ENCODE measurements at regions not wholly inside any gene's neighbourhood (a gene's known extent, or its start where the extent isn't known, plus 50 kb on each side); places are given as distances from the start of the nearest gene placed in this dataset.

DNA sequence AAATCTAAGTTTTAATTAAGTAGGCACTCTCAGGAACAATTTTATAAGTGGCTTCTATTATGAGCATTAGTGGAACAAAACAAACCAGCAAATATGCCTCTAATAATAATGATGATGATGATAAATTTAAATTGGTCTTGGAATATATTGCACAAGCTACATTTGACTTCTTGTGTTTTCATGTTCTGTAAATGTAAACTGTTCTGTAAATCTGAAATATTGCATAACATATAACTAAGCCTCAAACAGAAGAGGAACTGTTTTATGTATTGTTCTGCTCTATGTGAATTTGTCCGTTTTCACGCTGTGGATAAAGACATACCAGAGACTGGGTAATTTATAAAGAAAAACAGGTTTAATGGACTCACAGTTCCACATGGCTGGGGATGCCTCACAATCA, 625.2 kb upstream of the CELF2 start:
- Histone ChIP-seq H3K9me3 (ENCODE audit: low read length) (no peaks in the 10 kb centered on the region), H3K27me3 (ENCODE audit: insufficient read depth, low read length) (no peaks in the 10 kb centered on the region), H3K79me2 (ENCODE audit: insufficient read depth, low read length) (no peaks in the 10 kb centered on the region), H3K9me2 (ENCODE audit: low read depth, low read length) (no peaks in the 10 kb centered on the region), H3K4me1 (ENCODE audit: insufficient read depth, low read length, severe bottlenecking) (no peaks in the 10 kb centered on the region), H3K4me2 (ENCODE audit: low read length) (no peak overlapping the region), H3K9ac (ENCODE audit: low read length) (no peak overlapping the region), H3K4me3 (ENCODE audit: low read depth, low read length, poor library complexity, severe bottlenecking) (no peak overlapping the region), H3K27ac (ENCODE audit: low read depth, low read length, poor library complexity, severe bottlenecking) (no peak overlapping the region), H3K36me3 (ENCODE audit: insufficient read depth, low read length) (no peaks in the 10 kb centered on the region), H3F3A (ENCODE audit: insufficient read depth, low read length) (no peaks in the 10 kb centered on the region), H2AFZ (ENCODE audit: low read length) (no peak overlapping the region), H4K20me1 (ENCODE audit: insufficient read depth, low read length) (no peaks in the 10 kb centered on the region)
- no peak for TF ChIP-seq EZH2 (IDR thresholded peaks at IDR 0.05; ENCODE audit: borderline replicate concordance, low read length)
- TF ChIP-seq, protein P1, sequence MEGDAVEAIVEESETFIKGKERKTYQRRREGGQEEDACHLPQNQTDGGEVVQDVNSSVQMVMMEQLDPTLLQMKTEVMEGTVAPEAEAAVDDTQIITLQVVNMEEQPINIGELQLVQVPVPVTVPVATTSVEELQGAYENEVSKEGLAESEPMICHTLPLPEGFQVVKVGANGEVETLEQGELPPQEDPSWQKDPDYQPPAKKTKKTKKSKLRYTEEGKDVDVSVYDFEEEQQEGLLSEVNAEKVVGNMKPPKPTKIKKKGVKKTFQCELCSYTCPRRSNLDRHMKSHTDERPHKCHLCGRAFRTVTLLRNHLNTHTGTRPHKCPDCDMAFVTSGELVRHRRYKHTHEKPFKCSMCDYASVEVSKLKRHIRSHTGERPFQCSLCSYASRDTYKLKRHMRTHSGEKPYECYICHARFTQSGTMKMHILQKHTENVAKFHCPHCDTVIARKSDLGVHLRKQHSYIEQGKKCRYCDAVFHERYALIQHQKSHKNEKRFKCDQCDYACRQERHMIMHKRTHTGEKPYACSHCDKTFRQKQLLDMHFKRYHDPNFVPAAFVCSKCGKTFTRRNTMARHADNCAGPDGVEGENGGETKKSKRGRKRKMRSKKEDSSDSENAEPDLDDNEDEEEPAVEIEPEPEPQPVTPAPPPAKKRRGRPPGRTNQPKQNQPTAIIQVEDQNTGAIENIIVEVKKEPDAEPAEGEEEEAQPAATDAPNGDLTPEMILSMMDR (IDR thresholded peaks at IDR 0.05; ENCODE audit: low read length), result no peak

DNA sequence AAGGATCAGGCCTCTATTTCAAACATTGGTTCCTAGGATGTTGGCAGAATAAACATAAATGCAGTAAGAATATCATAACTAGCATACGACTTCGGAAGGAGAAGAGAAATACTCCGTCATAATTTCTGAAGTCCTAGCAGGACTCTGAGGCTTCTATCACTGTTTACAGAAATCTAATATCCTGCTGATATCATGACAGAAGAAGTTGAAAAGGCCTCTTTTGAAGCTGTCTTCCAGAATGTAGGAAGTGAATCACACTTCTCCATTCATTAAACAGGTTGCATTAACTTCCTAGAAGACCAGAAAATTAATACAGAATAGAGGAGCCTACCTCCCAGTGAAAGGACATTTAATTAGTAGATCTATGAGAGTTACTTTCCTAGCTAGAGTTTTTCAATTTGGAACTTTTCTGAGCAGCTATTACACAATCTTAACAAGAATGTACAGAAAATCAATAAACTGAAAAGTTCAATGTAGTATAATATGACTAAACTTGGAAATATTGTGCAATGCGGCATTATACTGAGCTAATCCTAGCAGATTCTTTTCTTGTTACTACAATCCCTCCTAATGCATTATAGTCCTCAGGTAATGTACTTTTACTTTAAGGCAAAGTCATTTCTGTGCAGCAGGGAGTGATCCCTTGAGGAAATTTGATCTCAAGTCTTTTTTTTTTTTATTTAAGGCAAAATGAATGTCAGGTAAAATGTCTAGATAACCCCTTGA, 622.6 kb upstream of the CELF2 start:
- no peaks in the 10 kb centered on the region for H3K9me2 ChIP-seq (ENCODE audit: low read depth, low read length)
- no peaks in the 10 kb centered on the region for H3F3A ChIP-seq (ENCODE audit: insufficient read depth, low read length)
- no peak overlapping the region for H3K4me3 ChIP-seq (ENCODE audit: low read depth, low read length, poor library complexity, severe bottlenecking)
- no peaks in the 10 kb centered on the region for H3K9me3 ChIP-seq (ENCODE audit: low read length)
- no peaks in the 10 kb centered on the region for H3K36me3 ChIP-seq (ENCODE audit: insufficient read depth, low read length)
- H4K20me1 ChIP-seq (ENCODE audit: insufficient read depth, low read length), result no peaks in the 10 kb centered on the region
- no peaks in the 10 kb centered on the region for H3K79me2 ChIP-seq (ENCODE audit: insufficient read depth, low read length)
- H3K27me3 ChIP-seq (ENCODE audit: insufficient read depth, low read length), result no peaks in the 10 kb centered on the region
- no peak overlapping the region for H3K27ac ChIP-seq (ENCODE audit: low read depth, low read length, poor library complexity, severe bottlenecking)
- no peaks in the 10 kb centered on the region for H3K4me1 ChIP-seq (ENCODE audit: insufficient read depth, low read length, severe bottlenecking)
- H3K9ac ChIP-seq (ENCODE audit: low read length), result no peak overlapping the region
- TF ChIP-seq, protein P1 (IDR thresholded peaks at IDR 0.05; ENCODE audit: low read length), result no peak
- TF ChIP-seq EZH2 (IDR thresholded peaks at IDR 0.05; ENCODE audit: borderline replicate concordance, low read length), result no peak
- no peak overlapping the region for H2AFZ ChIP-seq (ENCODE audit: low read length)
- no peak overlapping the region for H3K4me2 ChIP-seq (ENCODE audit: low read length)

DNA sequence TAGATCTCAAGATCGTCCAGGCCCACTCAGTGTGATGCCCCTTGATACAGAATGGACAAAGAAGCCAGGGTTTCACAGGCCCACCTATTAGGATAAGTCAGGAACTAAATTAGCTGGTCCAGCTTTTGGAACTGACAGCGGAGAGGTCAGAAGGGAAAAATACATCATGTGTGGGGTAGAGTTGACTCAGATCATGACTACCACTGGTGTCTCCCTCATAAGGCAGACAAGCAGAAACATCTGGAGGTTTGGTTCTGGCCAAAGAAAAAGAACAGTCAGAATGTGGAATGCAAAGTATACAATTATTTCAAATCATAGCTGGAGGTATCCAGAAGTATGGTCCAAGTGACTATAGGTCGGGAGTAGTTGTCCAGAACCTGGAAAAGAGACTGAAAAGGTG, 621.1 kb upstream of the CELF2 start:
- Histone ChIP-seq H3K4me2 (ENCODE audit: low read length) (no peak overlapping the region), H3F3A (ENCODE audit: insufficient read depth, low read length) (no peaks in the 10 kb centered on the region), H3K9ac (ENCODE audit: low read length) (no peak overlapping the region), H2AFZ (ENCODE audit: low read length) (no peak overlapping the region), H3K27ac (ENCODE audit: low read depth, low read length, poor library complexity, severe bottlenecking) (no peak overlapping the region), H3K4me1 (ENCODE audit: insufficient read depth, low read length, severe bottlenecking) (no peaks in the 10 kb centered on the region), H3K27me3 (ENCODE audit: insufficient read depth, low read length) (no peaks in the 10 kb centered on the region), H3K4me3 (ENCODE audit: low read depth, low read length, poor library complexity, severe bottlenecking) (no peak overlapping the region), H3K9me3 (ENCODE audit: low read length) (no peaks in the 10 kb centered on the region), H3K9me2 (ENCODE audit: low read depth, low read length) (no peaks in the 10 kb centered on the region), H3K79me2 (ENCODE audit: insufficient read depth, low read length) (no peaks in the 10 kb centered on the region), H4K20me1 (ENCODE audit: insufficient read depth, low read length) (no peaks in the 10 kb centered on the region), H3K36me3 (ENCODE audit: insufficient read depth, low read length) (no peaks in the 10 kb centered on the region)
- no peak for TF ChIP-seq EZH2 (IDR thresholded peaks at IDR 0.05; ENCODE audit: borderline replicate concordance, low read length)
- TF ChIP-seq, protein P1 (IDR thresholded peaks at IDR 0.05; ENCODE audit: low read length), result no peak
